GM12878 (cell line): ENCODE measurements at regions not wholly inside any gene's neighbourhood (a gene's known extent, or its start where the extent isn't known, plus 50 kb on each side); places are given as distances from the start of the nearest gene placed in this dataset.

Source experiments
- ATAC-seq: fragments of 200-7000 bp; cut with Tn5 transposase; 3 replicates; pipeline ENCODE4 v1.9.1; 2020; ENCODE audit warnings: mild to moderate bottlenecking, moderate library complexity
- BruUV-seq: library from RNA; stranded (reverse); fragments of 400-500 nt; replicated peaks from 2 replicates; lab custom pipeline; 2021; lab: Mats Ljungman, UMichigan
- CTCF ChIA-PET: fragments of 300-600 bp; sonication (Branson Sonifier 250); formaldehyde crosslinking; extraction: SDS; loops from one replicate; lab custom pipeline; 2021; ENCODE audit warnings: inconsistent platforms; lab: Yijun Ruan, JAX
- POLR2A ChIA-PET: fragments of 350-600 bp; formaldehyde crosslinking; extraction: SDS; loops from one replicate; lab custom pipeline; 2021; ENCODE audit warnings: inconsistent platforms; lab: Charles Lee
- RAD21 ChIA-PET: fragments of 300-600 bp; sonication (Branson Sonifier 250); formaldehyde crosslinking; loops from one replicate; lab custom pipeline; 2023; ENCODE audit warnings: antibody characterized with exemption; ENCODE audit not compliant: unreplicated experiment; lab: Charles Lee
- SMC1A ChIA-PET: fragments of 300-600 bp; sonication (Branson Sonifier 250); formaldehyde crosslinking; loops from one replicate; lab custom pipeline; 2023; ENCODE audit not compliant: unreplicated experiment, uncharacterized antibody; lab: Charles Lee
- DNase-seq: peaks from one replicate; pipeline ENCODE4 v3.0.0-alpha.2; 2011; ENCODE audit warnings: low read depth, low spot score
- FAIRE-seq: peaks from 3 replicates; lab custom pipeline; 2011; peaks lifted over from hg19 to GRCh38; lab: Jason Lieb, UNC
- H2AFZ ChIP-seq: 2 replicates; pipeline ENCODE4 v1.6.0; 2011; ENCODE audit warnings: low read depth, low read length, control low read depth; ENCODE audit not compliant: control insufficient read depth
- H3K27ac ChIP-seq: 2 replicates; pipeline ENCODE4 v1.5.1; 2011; ENCODE audit warnings: control low read depth; ENCODE audit not compliant: control insufficient read depth, insufficient read depth
- H3K27me3 ChIP-seq, 2 experiments: replicated peaks in 1 of 2; 2 replicates each; pipeline versions ENCODE4 v1.6.0 to v1.6.1; 2011; ENCODE audit warnings: low read length in 1 of 2; ENCODE audit not compliant: control insufficient read depth in 2 of 2, insufficient read depth in 2 of 2
- H3K36me3 ChIP-seq, 2 experiments: 2 replicates each; pipeline ENCODE4 v1.5.1; 2011; ENCODE audit warnings: low read length in 1 of 2; ENCODE audit not compliant: control insufficient read depth in 2 of 2, insufficient read depth in 2 of 2
- H3K4me1 ChIP-seq: 2 replicates; pipeline ENCODE4 v1.6.1; 2011; ENCODE audit warnings: mild to moderate bottlenecking, low read length, moderate library complexity, mixed read lengths; ENCODE audit not compliant: control insufficient read depth, insufficient read depth
- H3K4me2 ChIP-seq: 2 replicates; pipeline ENCODE4 v1.6.0; 2011; ENCODE audit warnings: control low read depth; ENCODE audit not compliant: control insufficient read depth, insufficient read depth
- H3K4me3 ChIP-seq: fragments of 200-600 bp; sonication (generic); 2 replicates; pipeline ENCODE4 v1.5.1; 2016
- H3K79me2 ChIP-seq: 2 replicates; pipeline ENCODE4 v1.6.0; 2011; ENCODE audit warnings: low read length; ENCODE audit not compliant: control insufficient read depth, insufficient read depth
- H3K9ac ChIP-seq: 2 replicates; pipeline ENCODE4 v1.8.0; 2011; ENCODE audit warnings: low read length, control low read depth, mixed read lengths; ENCODE audit not compliant: control insufficient read depth, insufficient read depth
- H3K9me3 ChIP-seq: replicated peaks from 3 replicates; pipeline ENCODE4 v1.5.1; 2011; ENCODE audit warnings: mild to moderate bottlenecking, low read length; ENCODE audit not compliant: control insufficient read depth, insufficient read depth
- H4K20me1 ChIP-seq: 2 replicates; pipeline ENCODE4 v1.6.0; 2011; ENCODE audit not compliant: control insufficient read depth, insufficient read depth
- CEBPB ChIP-seq, 2 experiments: fragments of 150-350 bp in 1 of 2; IDR thresholded peaks; 2 replicates each; pipeline ENCODE4 v1.6.1; 2012 to 2014; ENCODE audit warnings: low read depth in 2 of 2, low read length in 2 of 2, borderline replicate concordance in 1 of 2, inconsistent platforms in 1 of 2
- EP300 ChIP-seq, 2 experiments: fragments of 150-350 bp in 1 of 2; IDR thresholded peaks; 2 replicates each; pipeline ENCODE4 v1.6.1; 2011 to 2012; ENCODE audit warnings: low read depth in 2 of 2, low read length in 2 of 2, borderline replicate concordance in 1 of 2, improper control_type of control experiment in 1 of 2, inconsistent platforms in 1 of 2; ENCODE audit not compliant: control insufficient read depth in 1 of 2
- FOS ChIP-seq: IDR thresholded peaks from 3 replicates; pipeline ENCODE4 v1.6.1; 2011; ENCODE audit warnings: borderline replicate concordance; ENCODE audit not compliant: insufficient read length; ENCODE audit errors: extremely low read depth
- IKZF1 ChIP-seq: fragments of 450-650 bp; conservative IDR thresholded peaks from 2 replicates; pipeline ENCODE4 v1.6.1; 2017; ENCODE audit warnings: antibody characterized with exemption, mild to moderate bottlenecking
- IRF4 ChIP-seq: IDR thresholded peaks from 2 replicates; pipeline ENCODE4 v1.6.1; 2011; ENCODE audit warnings: low read depth, low read length
- KLF5 ChIP-seq: fragments of 450-650 bp; IDR thresholded peaks from 2 replicates; pipeline ENCODE4 v1.6.1; 2014; ENCODE audit warnings: mild to moderate bottlenecking; ENCODE audit not compliant: partially characterized antibody
- PAX8 ChIP-seq: fragments of 450-650 bp; IDR thresholded peaks from 2 replicates; pipeline ENCODE4 v1.6.1; 2017; ENCODE audit warnings: mild to moderate bottlenecking, moderate library complexity
- SMAD5 ChIP-seq: IDR thresholded peaks from 2 replicates; pipeline ENCODE4 v1.6.1; 2016; ENCODE audit warnings: antibody characterized with exemption, low read depth
- YY1 ChIP-seq: IDR thresholded peaks from 2 replicates; pipeline ENCODE4 v1.6.1; 2011; ENCODE audit warnings: low read depth, mild to moderate bottlenecking, low read length
- ZNF24 ChIP-seq: fragments of 450-650 bp; IDR thresholded peaks from 2 replicates; pipeline ENCODE4 v1.6.1; 2017; ENCODE audit warnings: antibody characterized with exemption, mild to moderate bottlenecking
- WGBS: methylation state at CpG from one replicate; pipeline ENCODE4 v1.1.6; 2016; ENCODE audit warnings: low lambda C conversion rate; ENCODE audit not compliant: insufficient replicate concordance, insufficient coverage; ENCODE audit errors: missing lambda C conversion rate; 5-methylcytosine and 5-hydroxymethylcytosine counted together
- in situ Hi-C: fragments of 300-500 bp; cut with MboI; formaldehyde crosslinking; loops from 9 replicates; pipeline ENCODE4 v1.14.3; 2018; ENCODE audit warnings: mixed read lengths
- intact Hi-C: fragments of 100-400 bp; cut with micrococcal nuclease; formaldehyde crosslinking; loops from one replicate; pipeline ENCODE4 v1.14.2; 2022; ENCODE audit not compliant: unreplicated experiment
- TF ChIP-seq, protein P1 (sequence below): fragments of 450-650 bp; IDR thresholded peaks from 2 replicates; pipeline ENCODE4 v1.6.1; 2016; ENCODE audit warnings: mild to moderate bottlenecking, moderate library complexity, borderline replicate concordance
- TF ChIP-seq, protein P2 (sequence below): IDR thresholded peaks from 2 replicates; pipeline ENCODE4 v1.6.1; 2012; ENCODE audit warnings: low read length, inconsistent platforms

DNA sequence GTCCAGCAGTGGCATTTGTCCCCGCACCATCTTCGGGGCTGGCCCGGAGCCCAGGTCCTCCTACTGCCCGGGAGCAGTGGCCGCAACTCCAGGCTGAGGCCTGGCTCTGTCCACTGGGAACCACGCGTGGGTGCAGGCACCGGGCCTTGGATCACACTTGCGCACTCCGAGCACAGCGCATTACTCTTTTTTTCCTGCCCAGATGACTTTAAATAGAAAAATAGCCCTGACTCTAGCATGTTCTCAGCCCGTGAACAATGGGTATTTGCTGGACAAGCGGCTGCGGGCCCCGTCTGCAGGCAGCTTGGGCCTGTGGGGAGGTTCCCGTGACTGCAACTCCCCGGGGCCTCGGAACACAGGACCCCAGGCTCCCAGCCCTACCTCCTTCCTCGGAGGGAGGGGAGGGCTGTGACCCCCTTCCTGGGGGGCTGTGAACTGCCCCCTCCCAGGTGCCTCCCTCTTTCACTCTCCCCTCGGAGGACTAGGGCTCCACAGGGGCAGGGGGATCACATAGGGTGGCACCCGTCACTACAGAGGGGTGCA lies 162.2 kb downstream of the TBXT start:
- Histone ChIP-seq H2AFZ (no peak overlapping the region), H3K27me3 (peaks cover 0 to 2% of the 10 kb centered on the region in 2 experiments; a peak in 2 of 4 replicates)
- TF ChIP-seq, protein P1, sequence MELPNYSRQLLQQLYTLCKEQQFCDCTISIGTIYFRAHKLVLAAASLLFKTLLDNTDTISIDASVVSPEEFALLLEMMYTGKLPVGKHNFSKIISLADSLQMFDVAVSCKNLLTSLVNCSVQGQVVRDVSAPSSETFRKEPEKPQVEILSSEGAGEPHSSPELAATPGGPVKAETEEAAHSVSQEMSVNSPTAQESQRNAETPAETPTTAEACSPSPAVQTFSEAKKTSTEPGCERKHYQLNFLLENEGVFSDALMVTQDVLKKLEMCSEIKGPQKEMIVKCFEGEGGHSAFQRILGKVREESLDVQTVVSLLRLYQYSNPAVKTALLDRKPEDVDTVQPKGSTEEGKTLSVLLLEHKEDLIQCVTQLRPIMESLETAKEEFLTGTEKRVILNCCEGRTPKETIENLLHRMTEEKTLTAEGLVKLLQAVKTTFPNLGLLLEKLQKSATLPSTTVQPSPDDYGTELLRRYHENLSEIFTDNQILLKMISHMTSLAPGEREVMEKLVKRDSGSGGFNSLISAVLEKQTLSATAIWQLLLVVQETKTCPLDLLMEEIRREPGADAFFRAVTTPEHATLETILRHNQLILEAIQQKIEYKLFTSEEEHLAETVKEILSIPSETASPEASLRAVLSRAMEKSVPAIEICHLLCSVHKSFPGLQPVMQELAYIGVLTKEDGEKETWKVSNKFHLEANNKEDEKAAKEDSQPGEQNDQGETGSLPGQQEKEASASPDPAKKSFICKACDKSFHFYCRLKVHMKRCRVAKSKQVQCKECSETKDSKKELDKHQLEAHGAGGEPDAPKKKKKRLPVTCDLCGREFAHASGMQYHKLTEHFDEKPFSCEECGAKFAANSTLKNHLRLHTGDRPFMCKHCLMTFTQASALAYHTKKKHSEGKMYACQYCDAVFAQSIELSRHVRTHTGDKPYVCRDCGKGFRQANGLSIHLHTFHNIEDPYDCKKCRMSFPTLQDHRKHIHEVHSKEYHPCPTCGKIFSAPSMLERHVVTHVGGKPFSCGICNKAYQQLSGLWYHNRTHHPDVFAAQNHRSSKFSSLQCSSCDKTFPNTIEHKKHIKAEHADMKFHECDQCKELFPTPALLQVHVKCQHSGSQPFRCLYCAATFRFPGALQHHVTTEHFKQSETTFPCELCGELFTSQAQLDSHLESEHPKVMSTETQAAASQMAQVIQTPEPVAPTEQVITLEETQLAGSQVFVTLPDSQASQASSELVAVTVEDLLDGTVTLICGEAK, result no peak
- TF ChIP-seq, all 136 proteins: peak for 0
- CTCF ChIA-PET, result no interaction called here
- Histone ChIP-seq H4K20me1 (no peaks in the 10 kb centered on the region), H3K4me1 (no peaks in the 10 kb centered on the region), H3K4me3 (no peak overlapping the region), H3K27ac (no peak overlapping the region), H3K79me2 (no peaks in the 10 kb centered on the region), H3K9ac (no peak overlapping the region), H3K4me2 (no peak overlapping the region), H3K9me3 (no peaks in the 10 kb centered on the region), H3K36me3 (no peaks in the 10 kb centered on the region)
- in situ Hi-C loops (no loop called here), intact Hi-C loops (no loop called here)
- SMC1A ChIA-PET, result no interaction called here
- no peak for ATAC-seq
- 56% methylated on average over 21 of the region's 21 CpGs for WGBS
- no peak for FAIRE-seq
- POLR2A ChIA-PET, result no interaction called here
- RAD21 ChIA-PET, result no interaction called here
- DNase-seq, result no peak
- BruUV-seq, result no TSS peak

DNA sequence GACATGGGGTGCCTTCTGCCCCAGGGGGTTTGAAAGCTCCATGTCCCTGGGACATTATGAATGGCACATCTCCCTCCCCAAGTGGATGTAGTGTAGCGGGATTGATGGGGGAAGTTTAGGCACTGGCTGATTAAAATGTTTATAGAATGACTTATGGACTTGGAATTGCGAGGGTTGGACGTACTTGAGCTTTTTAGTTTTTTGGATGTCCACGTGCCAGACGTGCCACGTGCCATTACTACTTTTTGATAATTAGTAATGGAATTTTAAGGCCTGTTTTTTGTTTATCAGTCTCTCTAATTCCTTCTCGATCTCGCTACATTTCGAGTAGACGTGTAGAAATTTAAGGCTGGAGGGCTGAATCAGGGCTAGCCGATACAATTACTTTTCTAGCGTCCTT lies 162.8 kb downstream of the TBXT start:
- no peak overlapping the region for H3K9ac ChIP-seq
- no peaks in the 10 kb centered on the region for H3K9me3 ChIP-seq
- no peaks in the 10 kb centered on the region for H3K36me3 ChIP-seq
- H3K27me3 ChIP-seq, result peaks cover 0 to 2% of the 10 kb centered on the region in 2 experiments; a peak in 2 of 4 replicates
- H3K4me3 ChIP-seq, result no peak overlapping the region
- RAD21 ChIA-PET, result no interaction called here
- H3K27ac ChIP-seq, result no peak overlapping the region
- no peak for DNase-seq
- ATAC-seq, result no peak
- FAIRE-seq, result no peak
- intact Hi-C loops, result no loop called here
- H3K4me1 ChIP-seq, result no peaks in the 10 kb centered on the region
- SMC1A ChIA-PET, result no interaction called here
- in situ Hi-C loops, result no loop called here
- BruUV-seq, result no TSS peak
- POLR2A ChIA-PET, result no interaction called here
- WGBS, result 66% methylated on average over 12 of the region's 12 CpGs
- H2AFZ ChIP-seq, result no peak overlapping the region
- H3K79me2 ChIP-seq, result no peaks in the 10 kb centered on the region
- no peaks in the 10 kb centered on the region for H4K20me1 ChIP-seq
- H3K4me2 ChIP-seq, result no peak overlapping the region
- CTCF ChIA-PET, result no interaction called here
- TF ChIP-seq PAX8 (no peak), IRF4 (no peak), EP300 (IDR thresholded peaks at IDR 0.05; ENCODE audit: borderline replicate concordance in 1 of 2, control insufficient read depth in 1 of 2, low read depth in 2 of 2, low read length in 2 of 2) (no peak), SMAD5 (no peak), ZNF24 (no peak), FOS (no peak), IKZF1 (no peak), CEBPB (IDR thresholded peaks at IDR 0.05; ENCODE audit: borderline replicate concordance in 1 of 2, low read depth in 2 of 2, low read length in 2 of 2) (no peak), YY1 (no peak), KLF5 (no peak)
- TF ChIP-seq, protein P2, sequence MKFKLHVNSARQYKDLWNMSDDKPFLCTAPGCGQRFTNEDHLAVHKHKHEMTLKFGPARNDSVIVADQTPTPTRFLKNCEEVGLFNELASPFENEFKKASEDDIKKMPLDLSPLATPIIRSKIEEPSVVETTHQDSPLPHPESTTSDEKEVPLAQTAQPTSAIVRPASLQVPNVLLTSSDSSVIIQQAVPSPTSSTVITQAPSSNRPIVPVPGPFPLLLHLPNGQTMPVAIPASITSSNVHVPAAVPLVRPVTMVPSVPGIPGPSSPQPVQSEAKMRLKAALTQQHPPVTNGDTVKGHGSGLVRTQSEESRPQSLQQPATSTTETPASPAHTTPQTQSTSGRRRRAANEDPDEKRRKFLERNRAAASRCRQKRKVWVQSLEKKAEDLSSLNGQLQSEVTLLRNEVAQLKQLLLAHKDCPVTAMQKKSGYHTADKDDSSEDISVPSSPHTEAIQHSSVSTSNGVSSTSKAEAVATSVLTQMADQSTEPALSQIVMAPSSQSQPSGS, result no peak
